Fibroblast of lung (primary cell): ENCODE measurements at regions not wholly inside any gene's neighbourhood (a gene's known extent, or its start where the extent isn't known, plus 50 kb on each side); places are given as distances from the start of the nearest gene placed in this dataset.
"Not testable (repeated sequence)": the region's sequence is repeated elsewhere in the genome, so short reads cannot be mapped to it uniquely, and the experiment has no call there.

Experiments
- EZH2 ChIP-seq: IDR thresholded peaks from 2 replicates; pipeline ENCODE4 v1.5.1; 2012; ENCODE audit warnings: low read length, control low read depth, mild to moderate bottlenecking; ENCODE audit errors: missing control alignments
- TF ChIP-seq, protein P1 (sequence below), 2 donors: IDR thresholded peaks in 1 of 2; conservative IDR thresholded peaks in 1 of 2; 1 replicate in 1 of 2; 2 replicates in 1 of 2; pipeline ENCODE4 v1.5.1; 2011 to 2012; ENCODE audit warnings: low read length in 2 of 2, control low read depth in 1 of 2, inconsistent platforms in 1 of 2, low read depth in 1 of 2, mild to moderate bottlenecking in 1 of 2

DNA sequence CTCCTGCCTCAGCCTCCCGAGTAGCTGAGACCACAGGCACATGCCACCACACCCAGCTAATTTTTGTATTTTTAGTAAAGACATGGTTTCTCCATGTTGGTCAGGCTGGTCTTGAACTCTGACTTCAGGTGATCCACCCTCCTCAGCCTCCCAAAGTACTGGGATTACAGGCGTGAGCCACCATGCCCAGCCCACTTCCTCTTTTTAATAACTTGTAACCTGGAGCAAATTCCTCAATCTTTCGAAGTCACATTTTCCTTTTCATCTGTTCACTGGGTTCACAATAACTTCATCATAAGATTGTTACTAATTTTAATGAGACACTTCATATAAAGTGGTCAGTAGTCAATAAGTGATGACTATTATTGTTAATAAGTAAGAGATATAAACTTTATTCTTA lies 193.3 kb upstream of the FERD3L start:
- TF ChIP-seq, protein P1, sequence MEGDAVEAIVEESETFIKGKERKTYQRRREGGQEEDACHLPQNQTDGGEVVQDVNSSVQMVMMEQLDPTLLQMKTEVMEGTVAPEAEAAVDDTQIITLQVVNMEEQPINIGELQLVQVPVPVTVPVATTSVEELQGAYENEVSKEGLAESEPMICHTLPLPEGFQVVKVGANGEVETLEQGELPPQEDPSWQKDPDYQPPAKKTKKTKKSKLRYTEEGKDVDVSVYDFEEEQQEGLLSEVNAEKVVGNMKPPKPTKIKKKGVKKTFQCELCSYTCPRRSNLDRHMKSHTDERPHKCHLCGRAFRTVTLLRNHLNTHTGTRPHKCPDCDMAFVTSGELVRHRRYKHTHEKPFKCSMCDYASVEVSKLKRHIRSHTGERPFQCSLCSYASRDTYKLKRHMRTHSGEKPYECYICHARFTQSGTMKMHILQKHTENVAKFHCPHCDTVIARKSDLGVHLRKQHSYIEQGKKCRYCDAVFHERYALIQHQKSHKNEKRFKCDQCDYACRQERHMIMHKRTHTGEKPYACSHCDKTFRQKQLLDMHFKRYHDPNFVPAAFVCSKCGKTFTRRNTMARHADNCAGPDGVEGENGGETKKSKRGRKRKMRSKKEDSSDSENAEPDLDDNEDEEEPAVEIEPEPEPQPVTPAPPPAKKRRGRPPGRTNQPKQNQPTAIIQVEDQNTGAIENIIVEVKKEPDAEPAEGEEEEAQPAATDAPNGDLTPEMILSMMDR (conservative IDR thresholded peaks at IDR 0.05 in 1 of 2, IDR thresholded peaks at IDR 0.05 in 1 of 2; ENCODE audit: low read depth in 1 of 2, low read length in 2 of 2) = not testable (repeated sequence)
- TF ChIP-seq EZH2 = not testable (repeated sequence)
